GM13976 (cell line): ENCODE measurements at regions not wholly inside any gene's neighbourhood (a gene's known extent, or its start where the extent isn't known, plus 50 kb on each side); places are given as distances from the start of the nearest gene placed in this dataset.

Experiments used
- DNase-seq: peaks from one replicate; pipeline ENCODE4 v3.0.0; 2012; ENCODE audit warnings: low spot score
- in situ Hi-C: fragments of 300-500 bp; cut with MboI; formaldehyde crosslinking; loops from one replicate; pipeline ENCODE4 v1.12.0; 2022; ENCODE audit warnings: low sequenced_read_pairs, mixed read lengths, inconsistent platforms; ENCODE audit not compliant: unreplicated experiment
- TF ChIP-seq, protein P1 (sequence below): IDR thresholded peaks from 2 replicates; pipeline ENCODE4 v1.5.1; 2012; ENCODE audit warnings: borderline replicate concordance, mild to moderate bottlenecking; ENCODE audit not compliant: insufficient read depth; ENCODE audit errors: extremely low read depth, missing control alignments, control extremely low read depth

DNA sequence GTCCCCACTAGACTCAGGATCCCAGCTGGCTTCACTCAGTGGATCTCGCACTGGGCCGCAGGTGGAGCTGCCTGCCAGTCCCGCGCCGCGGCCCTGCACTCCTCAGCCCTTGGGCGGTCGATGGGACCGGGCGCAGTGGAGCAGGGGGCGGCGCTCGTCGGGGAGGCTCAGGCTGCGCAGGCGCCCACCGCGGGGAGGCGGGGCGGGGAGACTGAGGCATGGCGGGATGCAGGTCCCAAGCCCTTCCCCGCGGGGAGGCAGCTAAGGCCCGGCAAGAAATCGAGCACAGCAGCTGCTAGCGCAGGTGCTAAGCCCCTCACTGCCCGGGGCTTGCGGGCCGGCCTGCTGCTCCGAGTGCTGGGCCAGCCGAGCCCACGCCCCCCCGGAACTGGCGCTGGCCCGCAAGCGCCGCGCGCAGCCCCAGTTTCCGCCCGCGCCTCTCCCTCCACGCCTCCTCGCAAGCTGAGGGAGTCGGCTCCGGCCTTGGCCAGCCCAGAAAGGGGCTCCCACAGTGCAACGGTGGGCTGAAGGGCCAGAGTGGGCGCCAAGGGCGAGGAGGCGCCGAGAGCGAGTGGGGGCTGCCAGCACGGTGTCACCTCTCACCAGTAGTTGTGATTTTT lies 1038.0 kb downstream of the PCDH19 start:
- TF ChIP-seq, protein P1, sequence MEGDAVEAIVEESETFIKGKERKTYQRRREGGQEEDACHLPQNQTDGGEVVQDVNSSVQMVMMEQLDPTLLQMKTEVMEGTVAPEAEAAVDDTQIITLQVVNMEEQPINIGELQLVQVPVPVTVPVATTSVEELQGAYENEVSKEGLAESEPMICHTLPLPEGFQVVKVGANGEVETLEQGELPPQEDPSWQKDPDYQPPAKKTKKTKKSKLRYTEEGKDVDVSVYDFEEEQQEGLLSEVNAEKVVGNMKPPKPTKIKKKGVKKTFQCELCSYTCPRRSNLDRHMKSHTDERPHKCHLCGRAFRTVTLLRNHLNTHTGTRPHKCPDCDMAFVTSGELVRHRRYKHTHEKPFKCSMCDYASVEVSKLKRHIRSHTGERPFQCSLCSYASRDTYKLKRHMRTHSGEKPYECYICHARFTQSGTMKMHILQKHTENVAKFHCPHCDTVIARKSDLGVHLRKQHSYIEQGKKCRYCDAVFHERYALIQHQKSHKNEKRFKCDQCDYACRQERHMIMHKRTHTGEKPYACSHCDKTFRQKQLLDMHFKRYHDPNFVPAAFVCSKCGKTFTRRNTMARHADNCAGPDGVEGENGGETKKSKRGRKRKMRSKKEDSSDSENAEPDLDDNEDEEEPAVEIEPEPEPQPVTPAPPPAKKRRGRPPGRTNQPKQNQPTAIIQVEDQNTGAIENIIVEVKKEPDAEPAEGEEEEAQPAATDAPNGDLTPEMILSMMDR, result no peak
- in situ Hi-C loops, result no loop called here
- no peak for DNase-seq

DNA sequence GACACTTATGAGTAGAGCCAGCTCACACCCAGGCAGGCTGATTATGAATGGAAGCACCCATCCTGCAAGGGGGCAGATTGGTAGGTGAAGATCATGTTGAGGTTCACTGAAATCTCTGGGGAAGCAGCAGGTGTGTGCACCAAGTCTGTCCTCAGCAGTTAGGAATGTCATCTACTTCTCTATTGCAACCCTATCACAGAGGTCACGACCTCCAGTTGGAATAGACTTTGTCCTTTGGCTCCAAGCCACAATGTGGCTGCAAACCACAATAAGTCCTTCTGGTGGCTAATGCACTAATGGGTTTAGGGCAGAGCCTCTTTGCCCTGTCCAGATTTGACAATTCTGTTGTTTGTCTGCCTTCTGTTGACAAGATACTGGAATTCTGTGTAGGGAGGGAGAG lies 1056.7 kb downstream of the PCDH19 start:
- in situ Hi-C loops, result no loop called here
- TF ChIP-seq, protein P1, result no peak
- DNase-seq, result no peak

DNA sequence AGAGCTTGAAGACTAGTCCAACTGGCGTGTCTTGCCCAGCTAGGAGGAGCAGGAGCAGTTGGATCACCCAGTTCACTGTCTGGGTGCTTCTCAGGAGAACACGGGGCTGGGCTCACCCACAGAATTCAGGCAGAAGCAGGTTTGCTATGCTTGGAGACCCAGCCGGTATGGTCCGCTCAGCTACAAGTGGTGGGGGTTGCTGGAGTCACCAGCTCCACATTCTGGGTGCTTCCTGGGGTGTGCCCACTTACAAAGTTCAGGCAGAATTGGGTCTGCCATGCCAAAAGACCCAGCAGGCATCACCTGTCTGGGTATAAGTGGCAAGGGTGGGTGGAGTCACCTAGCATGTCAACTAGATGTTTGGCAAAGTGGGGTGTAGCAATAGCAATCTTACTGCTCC lies 1061.8 kb downstream of the PCDH19 start:
- DNase-seq, result no peak
- in situ Hi-C loops, result no loop called here
- TF ChIP-seq, protein P1, result no peak

DNA sequence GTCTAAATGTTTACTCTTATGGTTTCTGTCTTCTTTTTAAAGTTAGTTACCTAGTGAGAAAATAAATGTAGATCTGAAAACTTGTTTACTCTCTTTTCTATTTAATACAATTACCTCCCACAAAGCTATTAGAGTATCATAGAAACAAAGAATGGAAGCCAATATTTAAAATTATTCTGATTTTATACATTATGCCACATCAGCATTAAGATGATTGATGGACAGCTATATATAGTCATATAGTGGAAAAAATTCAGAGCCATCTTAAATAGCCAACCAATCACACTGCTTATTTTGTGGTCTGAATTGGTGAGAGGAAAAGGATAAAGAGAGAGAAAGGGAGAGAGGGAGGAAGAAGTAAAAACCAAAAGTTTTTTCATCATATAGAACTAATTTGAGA lies 1101.8 kb downstream of the PCDH19 start:
- DNase-seq, result no peak
- in situ Hi-C loops, result no loop called here
- TF ChIP-seq, protein P1, result no peak

DNA sequence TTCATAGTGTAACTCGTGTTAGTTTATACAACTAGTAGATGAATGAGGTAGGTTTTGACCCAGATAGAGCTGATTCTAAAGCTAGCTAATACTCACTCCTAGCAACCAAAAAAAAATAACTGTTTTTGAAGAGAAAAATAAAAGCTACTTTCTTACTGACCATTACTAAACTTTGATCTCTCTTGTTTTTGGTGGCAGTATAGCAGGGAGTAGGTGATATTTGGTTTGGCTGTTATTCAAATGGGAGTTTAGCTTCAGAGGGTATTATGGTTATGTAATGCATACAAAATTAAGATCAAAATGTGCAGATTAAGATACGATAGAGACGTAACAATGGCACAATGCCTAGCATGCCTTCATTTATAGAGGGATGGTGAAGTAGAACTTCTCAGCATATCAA lies 1104.5 kb downstream of the PCDH19 start:
- DNase-seq, result no peak
- TF ChIP-seq, protein P1, result no peak

DNA sequence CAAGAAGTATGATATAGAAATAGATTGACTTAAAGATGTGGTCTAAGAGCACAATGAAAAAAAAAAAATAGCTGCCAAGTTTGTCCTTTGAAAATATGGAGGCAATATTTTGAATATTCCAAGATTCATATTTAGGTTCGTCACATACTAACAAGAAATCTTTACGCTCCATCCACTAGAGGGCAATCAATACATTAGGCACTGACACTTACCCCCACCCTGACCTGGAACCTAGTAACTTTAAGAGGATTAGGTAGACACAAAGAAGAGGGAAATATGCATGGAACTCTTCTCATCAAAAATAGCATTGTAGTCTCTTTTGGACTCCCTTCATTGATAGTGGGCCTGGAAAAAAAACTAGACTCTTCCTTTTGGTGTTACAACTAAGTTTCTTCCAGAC lies 1108.1 kb downstream of the PCDH19 start:
- TF ChIP-seq, protein P1, result peak; percentile 24
- in situ Hi-C loops, result no loop called here
- DNase-seq, result no peak

More for the DNA sequence above, 1104.5 kb downstream of the PCDH19 start:
- in situ Hi-C loops, result no loop called here

DNA sequence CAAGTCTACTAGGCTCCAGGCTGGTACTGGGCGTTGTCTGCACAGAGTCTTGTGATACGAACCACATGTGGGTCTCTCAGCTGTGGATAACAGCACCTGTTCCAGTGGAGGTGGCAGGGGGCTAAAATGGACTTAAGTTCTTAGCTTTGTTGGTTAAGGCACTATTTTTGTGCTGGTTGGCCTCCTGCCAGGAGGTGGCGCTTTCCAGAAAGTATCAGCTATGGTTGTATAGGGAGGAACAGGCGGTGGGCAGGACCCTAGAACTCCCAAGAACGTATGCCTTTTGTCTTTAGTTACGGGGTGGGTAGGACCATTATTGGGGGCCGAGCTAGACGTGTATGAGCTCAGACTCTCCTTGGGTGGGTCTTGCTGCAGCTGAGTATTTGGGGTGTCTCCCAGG lies 1138.4 kb downstream of the PCDH19 start:
- no peak for DNase-seq
- in situ Hi-C loops, result no loop called here

More for the DNA sequence above, 1138.4 kb downstream of the PCDH19 start:
- TF ChIP-seq, protein P1, result no peak
